Hepatocyte (in vitro differentiated cells): ENCODE measurements at regions not wholly inside any gene's neighbourhood (a gene's known extent, or its start where the extent isn't known, plus 50 kb on each side); places are given as distances from the start of the nearest gene placed in this dataset.
A peak's percentile ranks its signal among the peaks of the same experiment; 100 is the strongest.

Experiments used
- DNase-seq: peaks from one replicate; pipeline ENCODE4 v3.0.0-alpha.2; 2016; ENCODE audit warnings: low spot score
- H2AFZ ChIP-seq: fragments of 200-600 bp; sonication (generic); 2 replicates; pipeline ENCODE4 v1.6.0; 2016; ENCODE audit warnings: antibody characterized with exemption, mild to moderate bottlenecking
- H3K27ac ChIP-seq: fragments of 200-600 bp; sonication (generic); 2 replicates; pipeline ENCODE4 v1.5.1; 2016; ENCODE audit warnings: mild to moderate bottlenecking
- H3K27me3 ChIP-seq: fragments of 200-600 bp; sonication (generic); 2 replicates; pipeline ENCODE4 v1.6.1; 2016
- H3K36me3 ChIP-seq: fragments of 200-600 bp; sonication (generic); replicated peaks from 2 replicates; pipeline ENCODE4 v1.5.1; 2016; ENCODE audit warnings: low read depth; ENCODE audit not compliant: insufficient read depth
- H3K4me1 ChIP-seq: fragments of 200-600 bp; sonication (generic); 2 replicates; pipeline ENCODE4 v1.5.1; 2016; ENCODE audit warnings: mild to moderate bottlenecking, moderate library complexity; ENCODE audit not compliant: insufficient read depth
- H3K4me2 ChIP-seq: fragments of 200-600 bp; sonication (generic); 2 replicates; pipeline ENCODE4 v1.6.0; 2016
- H3K4me3 ChIP-seq: fragments of 200-600 bp; sonication (generic); 2 replicates; pipeline ENCODE4 v1.5.1; 2016; ENCODE audit warnings: mild to moderate bottlenecking
- H3K79me2 ChIP-seq: fragments of 200-600 bp; sonication (generic); 2 replicates; pipeline ENCODE4 v1.6.0; 2017; ENCODE audit warnings: mild to moderate bottlenecking
- H3K9me2 ChIP-seq: fragments of 200-600 bp; sonication (generic); replicated peaks from 2 replicates; pipeline ENCODE4 v1.6.0; 2017; ENCODE audit warnings: mild to moderate bottlenecking; ENCODE audit not compliant: insufficient read depth
- H3K9me3 ChIP-seq: fragments of 200-600 bp; sonication (generic); 2 replicates; pipeline ENCODE4 v1.5.1; 2016; ENCODE audit warnings: low read depth, mild to moderate bottlenecking
- H4K20me1 ChIP-seq: fragments of 200-600 bp; sonication (generic); 2 replicates; pipeline ENCODE4 v1.6.0; 2016; ENCODE audit warnings: mild to moderate bottlenecking; ENCODE audit not compliant: insufficient read depth, poor library complexity, severe bottlenecking
- EZH2 ChIP-seq: fragments of 200-600 bp; sonication (generic); IDR thresholded peaks from 2 replicates; pipeline ENCODE4 v1.6.1; 2016; ENCODE audit warnings: antibody characterized with exemption, mild to moderate bottlenecking, borderline replicate concordance
- EZH2phosphoT487 ChIP-seq: fragments of 200-600 bp; sonication (generic); IDR thresholded peaks from one replicate; pipeline ENCODE4 v1.6.1; 2018; ENCODE audit warnings: antibody characterized with exemption, mild to moderate bottlenecking, low read depth, moderate library complexity; ENCODE audit not compliant: unreplicated experiment, severe bottlenecking
- WGBS: methylation state at CpG from one replicate; pipeline ENCODE4 v1.1.6; 2016; ENCODE audit warnings: low lambda C conversion rate; ENCODE audit errors: missing lambda C conversion rate; 5-methylcytosine and 5-hydroxymethylcytosine counted together
- TF ChIP-seq, protein P1 (sequence below): fragments of 200-600 bp; sonication (generic); IDR thresholded peaks from 2 replicates; pipeline ENCODE4 v1.5.1; 2016; ENCODE audit warnings: antibody characterized with exemption, mild to moderate bottlenecking; ENCODE audit not compliant: poor library complexity

DNA sequence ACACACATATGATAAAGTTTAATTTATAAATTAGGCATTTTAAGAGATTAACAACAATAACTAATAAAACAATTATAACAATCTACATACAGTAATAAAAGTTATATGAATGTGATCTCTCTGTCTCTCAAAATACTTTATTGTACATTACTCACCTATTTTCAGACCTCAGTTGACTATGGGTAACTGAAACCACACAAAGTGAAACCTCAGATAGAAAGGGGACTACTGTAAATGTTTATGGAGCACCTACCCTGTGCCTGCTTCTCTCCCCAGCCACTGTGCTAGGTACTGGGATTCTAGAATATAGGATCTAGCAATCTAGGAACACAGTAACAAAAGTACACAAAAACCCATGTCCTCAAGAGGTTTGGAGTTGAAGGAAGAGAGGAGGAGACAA, 63.4 kb upstream of the BTN3A2 start:
- H3K9me3 ChIP-seq: no peaks in the 10 kb centered on the region
- no peak overlapping the region for H3K27ac ChIP-seq
- no peak overlapping the region for H3K4me2 ChIP-seq
- H3K36me3 ChIP-seq: no peaks in the 10 kb centered on the region
- no peaks in the 10 kb centered on the region for H3K79me2 ChIP-seq
- no peak overlapping the region for H3K4me3 ChIP-seq
- no peaks in the 10 kb centered on the region for H3K27me3 ChIP-seq
- H3K4me1 ChIP-seq: no peaks in the 10 kb centered on the region
- TF ChIP-seq EZH2phosphoT487: no peak
- no peak for TF ChIP-seq EZH2
- TF ChIP-seq, protein P1, sequence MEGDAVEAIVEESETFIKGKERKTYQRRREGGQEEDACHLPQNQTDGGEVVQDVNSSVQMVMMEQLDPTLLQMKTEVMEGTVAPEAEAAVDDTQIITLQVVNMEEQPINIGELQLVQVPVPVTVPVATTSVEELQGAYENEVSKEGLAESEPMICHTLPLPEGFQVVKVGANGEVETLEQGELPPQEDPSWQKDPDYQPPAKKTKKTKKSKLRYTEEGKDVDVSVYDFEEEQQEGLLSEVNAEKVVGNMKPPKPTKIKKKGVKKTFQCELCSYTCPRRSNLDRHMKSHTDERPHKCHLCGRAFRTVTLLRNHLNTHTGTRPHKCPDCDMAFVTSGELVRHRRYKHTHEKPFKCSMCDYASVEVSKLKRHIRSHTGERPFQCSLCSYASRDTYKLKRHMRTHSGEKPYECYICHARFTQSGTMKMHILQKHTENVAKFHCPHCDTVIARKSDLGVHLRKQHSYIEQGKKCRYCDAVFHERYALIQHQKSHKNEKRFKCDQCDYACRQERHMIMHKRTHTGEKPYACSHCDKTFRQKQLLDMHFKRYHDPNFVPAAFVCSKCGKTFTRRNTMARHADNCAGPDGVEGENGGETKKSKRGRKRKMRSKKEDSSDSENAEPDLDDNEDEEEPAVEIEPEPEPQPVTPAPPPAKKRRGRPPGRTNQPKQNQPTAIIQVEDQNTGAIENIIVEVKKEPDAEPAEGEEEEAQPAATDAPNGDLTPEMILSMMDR: no peak
- DNase-seq: no peak
- H4K20me1 ChIP-seq: no peaks in the 10 kb centered on the region
- H3K9me2 ChIP-seq: no peaks in the 10 kb centered on the region
- no peak overlapping the region for H2AFZ ChIP-seq

DNA sequence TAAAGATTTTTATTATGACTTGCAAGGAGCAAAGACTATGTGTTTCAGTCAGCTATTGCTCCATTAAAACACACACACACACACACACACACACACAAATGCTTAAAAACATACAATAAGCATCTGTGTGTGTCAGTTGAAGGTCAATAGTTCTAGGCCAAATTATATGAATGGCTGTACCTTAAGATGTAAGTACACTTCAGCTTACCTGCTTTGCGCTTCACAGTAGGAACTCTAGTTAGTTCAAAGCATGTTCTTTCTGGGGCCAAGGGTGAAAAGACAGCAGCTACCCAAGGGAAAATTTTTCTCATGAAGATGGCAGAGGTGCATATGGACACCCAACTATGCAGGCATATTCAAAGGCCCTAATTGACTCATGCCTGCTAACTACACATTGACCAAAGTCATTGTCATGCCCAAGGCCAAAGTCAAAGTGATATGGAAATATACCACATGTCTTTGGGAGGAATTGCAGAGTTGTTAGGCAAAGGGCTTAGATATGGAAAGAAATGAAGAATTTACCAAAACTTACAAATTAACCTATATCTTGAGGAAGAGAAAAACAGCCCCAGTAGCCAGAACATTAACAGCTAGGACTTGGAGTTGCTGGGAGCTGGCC, 61.9 kb upstream of the BTN3A2 start:
- Histone ChIP-seq H3K79me2 (no peaks in the 10 kb centered on the region), H3K4me2 (no peak overlapping the region), H3K4me3 (no peak overlapping the region), H3K4me1 (no peaks in the 10 kb centered on the region), H3K9me3 (no peaks in the 10 kb centered on the region), H3K27ac (no peak overlapping the region), H2AFZ (no peak overlapping the region), H4K20me1 (no peaks in the 10 kb centered on the region), H3K27me3 (no peaks in the 10 kb centered on the region), H3K36me3 (no peaks in the 10 kb centered on the region), H3K9me2 (no peaks in the 10 kb centered on the region)
- no peak for DNase-seq
- WGBS: 96% methylated on average over 1 of the region's 1 CpG
- TF ChIP-seq, protein P1: no peak
- TF ChIP-seq EZH2phosphoT487 (no peak), EZH2 (no peak)

DNA sequence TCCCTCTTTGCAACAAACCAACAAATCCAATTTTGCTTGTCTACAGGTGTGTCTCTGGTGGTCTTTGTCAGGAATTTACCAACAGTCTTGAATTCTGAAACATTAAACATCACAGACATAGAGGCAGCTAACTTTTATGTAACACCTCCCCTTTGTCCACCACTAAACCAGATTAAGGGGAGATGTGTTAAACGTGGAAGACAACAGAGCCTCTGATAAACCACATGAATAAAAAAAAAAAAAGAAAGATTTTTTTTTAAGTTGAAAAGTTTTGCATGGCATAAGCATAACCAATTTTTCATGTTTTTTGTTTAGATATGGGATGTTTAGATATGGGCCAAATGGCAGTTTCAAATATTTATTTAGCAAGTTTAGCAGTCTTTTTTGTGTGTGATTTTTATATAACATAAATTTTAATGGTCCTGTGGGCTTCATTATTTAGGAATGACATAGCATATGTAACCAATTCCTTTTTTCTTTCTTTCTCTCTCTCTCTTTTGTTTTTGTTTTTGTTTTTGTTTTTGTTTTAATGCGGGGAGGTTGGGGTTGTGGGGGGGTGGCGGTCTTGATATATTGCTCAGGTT, 60.7 kb upstream of the BTN3A2 start:
- Histone ChIP-seq H3K4me3 (peak overlapping the region; percentile 46), H3K36me3 (no peaks in the 10 kb centered on the region), H3K27ac (peak overlapping the region; percentile 84), H2AFZ (peak overlapping the region; percentile 86), H3K4me2 (peak overlapping the region; percentile 75), H3K79me2 (no peaks in the 10 kb centered on the region), H4K20me1 (no peaks in the 10 kb centered on the region), H3K27me3 (no peaks in the 10 kb centered on the region), H3K9me3 (no peaks in the 10 kb centered on the region), H3K9me2 (no peaks in the 10 kb centered on the region), H3K4me1 (no peaks in the 10 kb centered on the region)
- WGBS: 41% methylated on average over 2 of the region's 3 CpGs
- TF ChIP-seq, protein P1: no peak
- TF ChIP-seq EZH2 (no peak), EZH2phosphoT487 (no peak)
- DNase-seq: no peak
